ENCODE measurements at regions not wholly inside any gene's neighbourhood (a gene's known extent, or its start where the extent isn't known, plus 50 kb on each side); places are given as distances from the start of the nearest gene placed in this dataset.

DNA sequence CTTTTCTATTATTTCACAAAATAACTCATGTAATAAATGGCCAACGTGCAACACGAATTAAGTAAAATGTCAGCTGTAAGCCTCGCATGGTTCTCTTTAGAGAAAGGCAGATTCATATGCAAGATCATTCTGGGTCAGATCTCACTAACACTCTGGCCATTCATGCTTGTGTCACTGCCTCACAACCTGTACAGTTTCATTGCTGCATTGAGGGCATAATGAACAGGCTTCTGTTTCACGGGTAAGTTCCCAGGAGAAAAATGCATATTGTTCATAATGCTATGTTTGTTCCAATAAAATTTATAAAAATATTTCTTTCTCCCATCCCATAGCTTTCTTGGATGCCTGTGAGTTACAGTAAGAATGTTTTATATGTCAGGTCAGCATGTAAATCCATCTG is 734.0 kb upstream of the ANKRD30A start:
- TF ChIP-seq ZNF274 (IDR thresholded peaks at IDR 0.05; ENCODE audit: low read depth, low read length) (no peak), YY1 (IDR thresholded peaks at IDR 0.05; ENCODE audit: insufficient read depth, insufficient read length) (no peak)

All from NT2/D1 (cell line).